ENCODE measurements at regions not wholly inside any gene's neighbourhood (a gene's known extent, or its start where the extent isn't known, plus 50 kb on each side); places are given as distances from the start of the nearest gene placed in this dataset.
"Not testable (repeated sequence)": the region's sequence is repeated elsewhere in the genome, so short reads cannot be mapped to it uniquely, and the experiment has no call there.

GRCh38 chr3:15905041-15905440 lies 107.3 kb upstream of the ANKRD28 start:
- Histone ChIP-seq H3K9me3 (ENCODE audit: control insufficient read depth, low read length) (no peaks in the 10 kb centered on the region), H3K27ac (ENCODE audit: low read depth, low read length) (no peak overlapping the region), H3K9ac (ENCODE audit: extremely low read depth, low read length, poor library complexity, severe bottlenecking) (no peak overlapping the region), H3K4me1 (ENCODE audit: control insufficient read depth, insufficient read depth, low read length) (no peaks in the 10 kb centered on the region), H3K4me3 (ENCODE audit: low read length) (no peak overlapping the region), H3K27me3 (ENCODE audit: control insufficient read depth, insufficient read depth, low read length, poor library complexity, severe bottlenecking) (no peaks in the 10 kb centered on the region), H3K36me3 (ENCODE audit: control insufficient read depth, insufficient read depth, low read length) (no peaks in the 10 kb centered on the region)
- no peaks in the 10 kb centered on the region for H3K27me3 Mint-ChIP-seq (ENCODE audit: insufficient read depth)
- H3K4me3 Mint-ChIP-seq, result no peak overlapping the region
- no peak overlapping the region for H3K27ac Mint-ChIP-seq
- H3K36me3 Mint-ChIP-seq (ENCODE audit: low read depth), result no peaks in the 10 kb centered on the region
- H3K4me1 Mint-ChIP-seq, result no peaks in the 10 kb centered on the region
- WGBS, 2 experiments (ENCODE audit: insufficient coverage in 1 of 2, insufficient read length in 1 of 2), result 94% methylated on average over 1 of the region's 1 CpG; no CpG with 5 or more reads in 1 of the 2 experiments
- DNase-seq, result no peak
- no peak for TF ChIP-seq CTCF (conservative IDR thresholded peaks at IDR 0.05)
- peaks cover 12% of the 10 kb centered on the region for H3K9me3 Mint-ChIP-seq

DNA sequence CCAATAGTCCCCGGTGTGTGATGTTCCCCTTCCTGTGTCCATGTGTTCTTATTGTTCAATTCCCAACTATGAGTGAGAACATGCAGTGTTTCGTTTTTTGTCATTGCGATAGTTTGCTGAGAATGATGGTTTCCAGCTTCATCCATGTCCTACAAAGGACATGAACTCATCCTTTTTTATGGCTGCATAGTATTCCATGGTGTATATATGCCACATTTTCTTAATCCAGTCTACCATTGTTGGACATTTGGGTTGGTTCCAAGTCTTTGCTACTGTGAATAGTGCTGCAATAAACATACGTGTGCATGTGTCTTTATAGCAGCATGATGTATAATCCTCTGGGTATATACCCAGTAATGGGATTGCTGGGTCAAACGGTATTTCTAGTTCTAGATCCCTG lies 109.6 kb upstream of the ANKRD28 start:
- not testable (repeated sequence) for H3K36me3 ChIP-seq (ENCODE audit: control insufficient read depth, insufficient read depth, low read length); H3K27ac ChIP-seq (ENCODE audit: low read depth, low read length); DNase-seq; H3K4me1 ChIP-seq (ENCODE audit: control insufficient read depth, insufficient read depth, low read length); H3K27me3 Mint-ChIP-seq (ENCODE audit: insufficient read depth); H3K9me3 ChIP-seq (ENCODE audit: control insufficient read depth, low read length); H3K4me3 Mint-ChIP-seq; H3K27ac Mint-ChIP-seq; H3K4me3 ChIP-seq (ENCODE audit: low read length); H3K9ac ChIP-seq (ENCODE audit: extremely low read depth, low read length, poor library complexity, severe bottlenecking); H3K27me3 ChIP-seq (ENCODE audit: control insufficient read depth, insufficient read depth, low read length, poor library complexity, severe bottlenecking); H3K4me1 Mint-ChIP-seq; H3K36me3 Mint-ChIP-seq (ENCODE audit: low read depth)
- 97 to 100% methylated on average over 2 to 5 of the region's 5 CpGs for WGBS, 2 experiments (ENCODE audit: insufficient coverage in 1 of 2, insufficient read length in 1 of 2)
- H3K9me3 Mint-ChIP-seq, result peaks cover 31% of the 10 kb centered on the region

- Mint-ChIP-seq H3K36me3 (ENCODE audit: low read depth) (peaks cover 3% of the 10 kb centered on the region), H3K4me1 (peaks cover 7% of the 10 kb centered on the region), H3K27me3 (ENCODE audit: insufficient read depth) (peaks cover 1% of the 10 kb centered on the region), H3K27ac (no peak overlapping the region), H3K4me3 (no peak overlapping the region), H3K9me3 (peaks cover 6% of the 10 kb centered on the region)
- no peak overlapping the region for H3K4me3 ChIP-seq (ENCODE audit: low read length)
- H3K36me3 ChIP-seq (ENCODE audit: control insufficient read depth, insufficient read depth, low read length), result no peaks in the 10 kb centered on the region
- peaks cover 7% of the 10 kb centered on the region for H3K9me3 ChIP-seq (ENCODE audit: control insufficient read depth, low read length)
- no peak overlapping the region for H3K27ac ChIP-seq (ENCODE audit: low read depth, low read length)
- no peak for DNase-seq
- 79 to 85% methylated on average over 2 to 5 of the region's 5 CpGs for WGBS, 2 experiments (ENCODE audit: insufficient coverage in 1 of 2, insufficient read length in 1 of 2)
- H3K9ac ChIP-seq (ENCODE audit: extremely low read depth, low read length, poor library complexity, severe bottlenecking), result no peak overlapping the region
- H3K27me3 ChIP-seq (ENCODE audit: control insufficient read depth, insufficient read depth, low read length, poor library complexity, severe bottlenecking), result no peaks in the 10 kb centered on the region
- TF ChIP-seq CTCF (conservative IDR thresholded peaks at IDR 0.05), result peak; percentile 38
- peaks cover 2% of the 10 kb centered on the region for H3K4me1 ChIP-seq (ENCODE audit: control insufficient read depth, insufficient read depth, low read length)
Observed at GRCh38 chr3:15918988-15919387, 121.2 kb upstream of the ANKRD28 start.

DNA sequence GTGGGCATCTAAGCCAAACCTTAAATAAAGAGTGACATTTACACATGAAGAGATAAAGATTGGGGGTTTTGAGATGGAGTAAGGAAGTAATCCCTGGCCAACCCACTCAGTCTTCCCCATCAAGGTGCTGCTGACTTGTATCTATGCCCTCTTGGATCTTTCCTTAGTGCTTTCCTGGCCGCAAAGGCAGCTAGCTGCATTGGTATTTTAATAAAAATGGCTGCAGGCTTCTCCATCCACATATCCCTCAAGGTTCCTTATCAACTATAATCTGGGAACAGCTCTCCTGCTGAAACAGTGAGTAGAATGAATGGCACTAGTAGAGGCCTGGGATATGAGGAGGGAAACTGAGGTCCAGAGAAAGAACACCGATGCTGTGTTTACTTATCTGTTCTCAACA lies 122.2 kb upstream of the ANKRD28 start:
- H3K4me3 Mint-ChIP-seq, result no peak overlapping the region
- TF ChIP-seq CTCF (conservative IDR thresholded peaks at IDR 0.05), result no peak
- peaks cover 7% of the 10 kb centered on the region for H3K4me1 Mint-ChIP-seq
- H3K36me3 Mint-ChIP-seq (ENCODE audit: low read depth), result no peaks in the 10 kb centered on the region
- no peaks in the 10 kb centered on the region for H3K9me3 ChIP-seq (ENCODE audit: control insufficient read depth, low read length)
- H3K36me3 ChIP-seq (ENCODE audit: control insufficient read depth, insufficient read depth, low read length), result no peaks in the 10 kb centered on the region
- H3K9me3 Mint-ChIP-seq, result no peaks in the 10 kb centered on the region
- H3K9ac ChIP-seq (ENCODE audit: extremely low read depth, low read length, poor library complexity, severe bottlenecking), result no peak overlapping the region
- H3K27me3 ChIP-seq (ENCODE audit: control insufficient read depth, insufficient read depth, low read length, poor library complexity, severe bottlenecking), result no peaks in the 10 kb centered on the region
- DNase-seq, result no peak
- H3K4me3 ChIP-seq (ENCODE audit: low read length), result no peak overlapping the region
- 100% methylated on average over 1 of the region's 2 CpGs; no CpG with 5 or more reads in 1 of the 2 experiments for WGBS, 2 experiments (ENCODE audit: insufficient coverage in 1 of 2, insufficient read length in 1 of 2)
- peaks cover 2% of the 10 kb centered on the region for H3K4me1 ChIP-seq (ENCODE audit: control insufficient read depth, insufficient read depth, low read length)
- no peak overlapping the region for H3K27ac ChIP-seq (ENCODE audit: low read depth, low read length)
- no peak overlapping the region for H3K27ac Mint-ChIP-seq
- peaks cover 1% of the 10 kb centered on the region for H3K27me3 Mint-ChIP-seq (ENCODE audit: insufficient read depth)

Measured in endodermal cell (in vitro differentiated cells).